Spleen (tissue), 11 donors: ENCODE measurements at regions not wholly inside any gene's neighbourhood (a gene's known extent, or its start where the extent isn't known, plus 50 kb on each side); places are given as distances from the start of the nearest gene placed in this dataset.

Experiments
- DNase-seq: peaks from one replicate; pipeline ENCODE4 v3.0.0-alpha.2; 2020
- H3K27ac ChIP-seq, 8 donors: fragments of 200-600 bp; sonication (generic) in 7 of 8; 1 replicate in 4 of 8; 2 replicates in 4 of 8; pipeline versions ENCODE4 v1.5.0 to v1.8.0; 2016 to 2021; ENCODE audit warnings: inconsistent platforms in 4 of 8, mild to moderate bottlenecking in 4 of 8, moderate library complexity in 1 of 8
- H3K27me3 ChIP-seq, 7 donors: fragments of 200-600 bp; sonication (generic) in 6 of 7; replicated peaks in 1 of 7; 1 replicate in 4 of 7; 2 replicates in 3 of 7; pipeline versions ENCODE4 v1.5.0 to v1.8.0; 2016 to 2021; ENCODE audit warnings: inconsistent platforms in 3 of 7, mild to moderate bottlenecking in 1 of 7
- H3K36me3 ChIP-seq, 6 donors: fragments of 200-600 bp; sonication (generic) in 5 of 6; 1 replicate in 4 of 6; 2 replicates in 2 of 6; pipeline versions ENCODE4 v1.5.0 to v1.8.0; 2016 to 2021; ENCODE audit warnings: inconsistent platforms in 2 of 6
- H3K4me1 ChIP-seq, 6 donors: fragments of 200-600 bp; sonication (generic) in 5 of 6; 1 replicate in 3 of 6; 2 replicates in 3 of 6; pipeline versions ENCODE4 v1.5.0 to v1.8.0; 2016 to 2021; ENCODE audit warnings: inconsistent platforms in 3 of 6
- H3K4me3 ChIP-seq, 8 donors: fragments of 200-600 bp; sonication (generic) in 7 of 8; 1 replicate in 4 of 8; 2 replicates in 4 of 8; pipeline versions ENCODE4 v1.5.0 to v1.8.0; 2016 to 2021; ENCODE audit warnings: inconsistent platforms in 4 of 8, mild to moderate bottlenecking in 4 of 8, moderate library complexity in 2 of 8
- H3K9me3 ChIP-seq, 8 donors: fragments of 200-600 bp; sonication (generic) in 7 of 8; 1 replicate in 4 of 8; 2 replicates in 4 of 8; pipeline versions ENCODE4 v1.5.0 to v1.8.0; 2016 to 2021; ENCODE audit warnings: inconsistent platforms in 4 of 8
- CTCF ChIP-seq, 11 experiments: fragments of 200-600 bp in 7 of 11; fragments of 450-650 bp in 4 of 11; sonication (generic) in 4 of 11; IDR thresholded peaks in 8 of 11; conservative IDR thresholded peaks in 3 of 11; 1 replicate in 7 of 11; 2 replicates in 4 of 11; pipeline versions ENCODE4 v1.4.0 to v1.8.0; 2016 to 2021; ENCODE audit warnings: antibody characterized with exemption in 11 of 11, inconsistent platforms in 4 of 11, mild to moderate bottlenecking in 1 of 11
- POLR2A ChIP-seq, 3 donors: fragments of 450-650 bp; IDR thresholded peaks; one replicate each; pipeline ENCODE4 v1.5.1; 2017; ENCODE audit warnings: antibody characterized with exemption in 3 of 3, mild to moderate bottlenecking in 1 of 3
- POLR2AphosphoS5 ChIP-seq, 3 donors: sonication (generic); formaldehyde crosslinking; IDR thresholded peaks; one replicate each; pipeline ENCODE4 v1.5.1; 2017; ENCODE audit warnings: antibody characterized with exemption in 3 of 3
- WGBS, 5 donors: extraction: QIAGEN DNeasy Blood & Tissue Kit in 3 of 5; methylation state at CpG; one replicate each; pipeline versions ENCODE4 v1.1.5 to v1.1.7; 2013 to 2018; 5-methylcytosine and 5-hydroxymethylcytosine counted together
- intact Hi-C: fragments of 100-400 bp; cut with DNase I; formaldehyde crosslinking; loops from one replicate; pipeline ENCODE4 v1.15.0; 2023; ENCODE audit warnings: low total_unique reads
- donor health status: healthy with polysubstance abuse.
- donor health status: DM: no; HTN: no; CAD: no; lungs with moderate emphysema.
- donor health status: DM: no; HTN: no; CAD: no.
- donor health status: Bipolar disorder and iron deficiency.
- donor health status: healthy.
- donor health status: DM: no; HTN: no; CAD: no.
- donor health status: DM: yes; HTN: yes; CAD: no.

- no peak overlapping the region for H3K27ac ChIP-seq
- H3K27me3 ChIP-seq = no peaks in the 10 kb centered on the region
- 64 to 72% (median 69%) methylated on average over 1 of the region's 1 CpG for WGBS, 5 donors
- no peak overlapping the region for H3K4me3 ChIP-seq
- no peak for TF ChIP-seq CTCF (IDR thresholded peaks at IDR 0.05 in 8 of 11, conservative IDR thresholded peaks at IDR 0.05 in 3 of 11)
- no peak for TF ChIP-seq POLR2A (IDR thresholded peaks at IDR 0.05)
- no peaks in the 10 kb centered on the region for H3K36me3 ChIP-seq
- no peaks in the 10 kb centered on the region for H3K9me3 ChIP-seq
- intact Hi-C loops = no loop called here
- no peaks in the 10 kb centered on the region for H3K4me1 ChIP-seq
- no peak for DNase-seq
Observed at GRCh38 chr4:136476753-136477152, 1055.5 kb downstream of the PCDH18 start.

GRCh38 chr4:136471051-136471450 is 1061.2 kb downstream of the PCDH18 start:
- Histone ChIP-seq H3K9me3 (peaks cover 0 to 18% (median 8%) of the 10 kb centered on the region in 8 donors), H3K27ac (no peak overlapping the region), H3K27me3 (no peaks in the 10 kb centered on the region), H3K4me1 (no peaks in the 10 kb centered on the region), H3K4me3 (no peak overlapping the region), H3K36me3 (no peaks in the 10 kb centered on the region)
- 75 to 94% (median 89%) methylated on average over 2 of the region's 2 CpGs for WGBS, 5 donors
- no peak for TF ChIP-seq CTCF (IDR thresholded peaks at IDR 0.05 in 8 of 11, conservative IDR thresholded peaks at IDR 0.05 in 3 of 11)
- TF ChIP-seq POLR2A (IDR thresholded peaks at IDR 0.05) = no peak
- TF ChIP-seq POLR2AphosphoS5 (IDR thresholded peaks at IDR 0.05) = no peak
- DNase-seq = no peak
- intact Hi-C loops = no loop called here

GRCh38 chr4:136465691-136466090 is 1066.6 kb downstream of the PCDH18 start:
- Histone ChIP-seq H3K9me3 (peaks cover 0 to 18% (median 8%) of the 10 kb centered on the region in 8 donors), H3K36me3 (no peaks in the 10 kb centered on the region), H3K4me3 (no peak overlapping the region), H3K27ac (no peak overlapping the region), H3K27me3 (no peaks in the 10 kb centered on the region), H3K4me1 (no peaks in the 10 kb centered on the region)
- TF ChIP-seq POLR2AphosphoS5 (IDR thresholded peaks at IDR 0.05) (no peak), POLR2A (IDR thresholded peaks at IDR 0.05) (no peak), CTCF (IDR thresholded peaks at IDR 0.05 in 8 of 11, conservative IDR thresholded peaks at IDR 0.05 in 3 of 11) (no peak)
- DNase-seq = no peak
- intact Hi-C loops = no loop called here
- WGBS, 5 donors = 84 to 97% (median 89%) methylated on average over 1 of the region's 1 CpG

GRCh38 chr4:136463941-136464340 is 1068.4 kb downstream of the PCDH18 start:
- no peak overlapping the region for H3K4me3 ChIP-seq
- no peak for TF ChIP-seq POLR2AphosphoS5 (IDR thresholded peaks at IDR 0.05)
- TF ChIP-seq CTCF (IDR thresholded peaks at IDR 0.05 in 8 of 11, conservative IDR thresholded peaks at IDR 0.05 in 3 of 11) = no peak
- no peak for TF ChIP-seq POLR2A (IDR thresholded peaks at IDR 0.05)
- DNase-seq = no peak
- no peak overlapping the region for H3K27ac ChIP-seq
- WGBS, 5 donors = 71 to 96% (median 84%) methylated on average over 1 of the region's 1 CpG
- H3K9me3 ChIP-seq = peaks cover 0 to 12% (median 7%) of the 10 kb centered on the region in 8 donors
- H3K4me1 ChIP-seq = no peaks in the 10 kb centered on the region
- no peaks in the 10 kb centered on the region for H3K27me3 ChIP-seq
- no peaks in the 10 kb centered on the region for H3K36me3 ChIP-seq
- intact Hi-C loops = no loop called here
